GM18858 (cell line): ENCODE measurements at regions not wholly inside any gene's neighbourhood (a gene's known extent, or its start where the extent isn't known, plus 50 kb on each side); places are given as distances from the start of the nearest gene placed in this dataset.

Source experiments
- ATAC-seq: cut with Tn5 transposase; IDR thresholded peaks from one replicate; pipeline ENCODE4 v1.9.1; 2021; ENCODE audit not compliant: unreplicated experiment

GRCh38 chr14:27075503-27075902, 477.7 kb upstream of the NOVA1 start:
- no peak for ATAC-seq

- ATAC-seq = no peak
Measured at GRCh38 chr14:27077214-27077613, 479.4 kb upstream of the NOVA1 start.

GRCh38 chr14:27077710-27078109, 479.9 kb upstream of the NOVA1 start:
- ATAC-seq = no peak

DNA sequence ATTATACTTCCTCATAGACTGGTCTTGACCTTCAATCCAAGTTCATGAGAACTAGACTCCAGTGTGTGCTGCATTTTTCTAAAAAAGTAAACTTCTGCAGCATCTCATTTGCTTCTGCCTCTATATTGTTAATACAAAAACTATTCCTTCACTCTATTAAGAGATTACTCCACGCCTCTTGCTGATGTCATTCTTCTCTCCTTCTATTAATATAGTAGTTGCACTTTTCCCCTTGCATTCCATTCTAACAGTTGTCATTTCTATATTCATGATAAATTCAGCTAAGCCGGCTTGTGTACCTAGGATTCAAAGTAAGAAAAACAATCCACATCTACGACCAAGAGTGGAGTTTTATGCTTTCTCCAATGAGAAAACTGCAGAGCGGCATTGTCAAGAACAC, 480.4 kb upstream of the NOVA1 start:
- no peak for ATAC-seq

- ATAC-seq = no peak
Measured at GRCh38 chr14:27079716-27080115, 481.9 kb upstream of the NOVA1 start.

DNA sequence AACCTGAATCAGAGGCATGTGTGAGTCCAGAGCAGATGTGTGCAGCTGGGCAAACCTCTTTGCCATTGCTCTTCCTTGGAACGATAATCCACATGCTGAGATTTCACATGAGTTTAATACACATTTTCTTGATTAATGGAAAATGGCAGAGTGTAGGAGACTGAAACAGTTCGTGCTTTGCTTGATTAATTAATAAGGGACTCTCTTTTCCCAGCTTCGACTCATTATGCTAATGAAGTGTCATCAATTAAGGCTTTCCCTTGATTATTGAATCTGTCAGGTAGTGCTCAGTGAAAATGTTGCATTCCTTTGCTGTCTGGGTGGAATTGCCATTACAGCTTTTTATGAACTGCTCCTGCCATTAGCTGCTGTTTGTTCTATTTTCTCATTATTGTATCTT, 487.7 kb upstream of the NOVA1 start:
- ATAC-seq = no peak

DNA sequence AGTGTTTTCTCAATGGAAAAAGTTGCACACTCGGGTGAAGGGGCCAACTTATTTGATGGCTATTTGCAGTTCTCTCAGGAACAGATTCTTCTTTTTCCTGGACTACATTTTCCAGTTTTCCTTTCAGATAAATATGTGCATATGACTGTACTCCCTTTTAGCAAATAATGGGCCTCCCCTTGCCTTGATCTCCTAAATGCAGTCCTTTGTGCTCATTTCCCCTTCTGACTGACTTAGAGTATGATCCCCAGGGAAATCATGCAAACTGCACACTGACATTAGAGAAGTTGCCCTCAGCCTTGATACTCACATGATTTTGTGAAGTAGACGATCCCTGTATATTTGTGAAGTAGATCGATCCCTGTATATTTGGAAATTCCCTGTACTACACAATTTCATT, 492.9 kb upstream of the NOVA1 start:
- ATAC-seq = no peak

- no peak for ATAC-seq
Measured at GRCh38 chr14:27091973-27092372, 494.1 kb upstream of the NOVA1 start.

DNA sequence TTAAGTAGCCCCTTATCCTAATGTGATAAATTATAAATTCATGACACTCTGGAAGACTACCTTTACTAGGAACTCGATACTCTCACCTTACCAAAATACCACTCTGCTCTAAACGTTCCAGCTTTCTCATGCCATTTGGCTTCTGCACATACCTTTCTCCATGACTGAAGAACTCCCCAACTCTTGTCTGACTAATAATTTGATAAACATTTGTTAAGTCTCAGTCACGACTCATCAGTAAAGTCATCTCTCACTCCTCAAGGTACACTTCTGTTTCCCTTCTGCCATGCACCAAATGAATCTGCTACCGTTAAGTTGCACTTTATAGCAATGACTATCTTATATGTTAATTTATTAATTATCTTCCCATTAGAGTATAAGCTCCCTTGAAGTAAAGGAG, 498.3 kb upstream of the NOVA1 start:
- ATAC-seq = no peak

DNA sequence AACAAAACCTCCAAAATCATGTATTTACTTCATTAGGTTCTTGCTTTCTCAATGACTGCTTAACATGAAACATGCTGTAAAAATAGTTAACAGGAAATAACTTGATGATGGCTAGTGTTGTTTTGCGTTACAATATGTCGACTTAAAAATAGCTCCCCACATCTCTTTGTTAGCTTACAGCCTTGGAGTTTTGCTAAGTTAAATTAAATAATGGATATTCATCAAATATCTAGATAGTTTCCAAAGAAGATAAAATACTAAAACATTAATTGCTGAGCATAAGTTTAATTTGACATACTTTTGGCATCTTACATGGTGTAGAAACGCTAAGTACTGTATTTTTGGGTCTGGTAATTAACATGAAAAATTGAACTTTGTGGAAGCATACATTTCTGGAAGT, 500.6 kb upstream of the NOVA1 start:
- no peak for ATAC-seq

DNA sequence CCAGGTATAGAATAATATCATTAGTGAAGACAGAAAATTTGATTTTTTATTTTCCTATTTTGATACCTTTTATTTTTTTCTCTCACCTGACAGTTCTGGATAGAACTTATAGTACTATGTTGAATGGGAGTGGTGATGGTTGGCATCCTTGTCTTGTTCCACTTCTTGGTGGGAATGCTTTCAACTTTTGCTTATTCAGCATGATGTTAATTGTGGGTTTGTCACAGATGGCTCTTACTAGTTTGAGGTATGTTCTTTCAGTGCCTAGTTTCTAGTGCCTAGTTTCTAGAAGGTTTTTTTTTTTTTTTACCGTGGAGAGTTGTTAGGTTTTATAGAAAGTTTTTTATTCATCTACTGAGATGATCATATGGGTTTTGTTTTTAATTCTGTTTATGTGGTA, 516.3 kb upstream of the NOVA1 start:
- no peak for ATAC-seq

GRCh38 chr14:27123162-27123561, 525.3 kb upstream of the NOVA1 start:
- no peak for ATAC-seq

GRCh38 chr14:27127838-27128237, 530.0 kb upstream of the NOVA1 start:
- no peak for ATAC-seq

DNA sequence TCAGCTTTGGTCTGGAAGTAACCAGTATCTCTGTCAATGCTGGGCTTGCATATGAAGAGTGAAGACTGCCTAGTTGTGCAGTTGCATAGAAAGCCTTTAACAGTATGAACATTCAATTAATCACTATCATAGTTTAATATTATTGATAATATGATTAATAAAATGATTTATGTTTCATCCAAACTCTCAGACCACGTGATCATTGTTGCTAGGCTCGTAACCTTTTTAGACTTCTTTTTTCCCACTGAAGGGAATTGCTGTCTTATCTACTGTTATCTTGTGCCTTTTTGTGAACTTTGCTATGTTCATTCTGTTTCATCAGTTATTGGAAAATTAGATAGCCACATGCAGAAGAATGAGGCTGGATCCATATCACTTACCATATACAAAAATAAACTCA, 536.4 kb upstream of the NOVA1 start:
- ATAC-seq = no peak

DNA sequence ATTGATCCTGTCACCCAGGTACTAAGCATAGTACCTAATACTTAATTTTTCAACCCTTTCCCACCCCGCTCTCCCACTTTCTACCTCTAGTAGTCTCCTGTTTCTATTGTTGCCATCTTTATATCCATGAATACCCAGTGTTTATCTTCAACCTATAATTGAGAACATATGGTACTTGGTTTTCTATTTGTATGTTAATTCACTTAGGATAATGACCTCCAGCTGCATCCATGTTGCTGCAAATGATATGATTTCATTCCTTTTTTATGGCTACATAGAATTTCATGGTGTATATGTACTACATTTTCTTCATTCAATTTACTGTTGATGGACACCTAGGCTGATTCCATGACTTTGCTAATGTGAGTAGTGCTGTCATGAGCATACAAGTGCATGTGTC, 547.3 kb upstream of the NOVA1 start:
- ATAC-seq = no peak

- no peak for ATAC-seq
Measured at GRCh38 chr14:27148143-27148542, 550.3 kb upstream of the NOVA1 start.

- no peak for ATAC-seq
Measured at GRCh38 chr14:27164139-27164538, 566.3 kb upstream of the NOVA1 start.

DNA sequence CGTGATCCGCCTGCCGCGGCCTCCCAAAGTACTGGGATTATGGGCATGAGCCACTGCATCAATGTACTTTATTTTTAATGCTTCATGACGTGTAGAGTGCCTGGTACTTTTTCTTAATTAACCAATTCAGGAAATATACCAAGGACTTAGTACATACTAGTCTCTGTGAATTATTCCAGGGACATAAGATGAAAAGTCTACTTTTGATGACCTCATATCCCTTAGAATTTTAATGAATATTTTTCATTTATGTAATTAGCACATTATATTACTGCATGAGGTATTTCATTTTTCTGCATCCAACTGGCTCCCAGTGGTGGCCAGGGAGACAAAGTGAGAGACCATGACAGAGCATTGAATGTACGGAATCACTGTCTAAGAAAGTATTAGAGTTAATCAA, 577.7 kb upstream of the NOVA1 start:
- ATAC-seq = no peak

- no peak for ATAC-seq
Measured at GRCh38 chr14:27181333-27181732, 583.5 kb upstream of the NOVA1 start.

- no peak for ATAC-seq
Measured at GRCh38 chr14:27184427-27184826, 586.6 kb upstream of the NOVA1 start.

DNA sequence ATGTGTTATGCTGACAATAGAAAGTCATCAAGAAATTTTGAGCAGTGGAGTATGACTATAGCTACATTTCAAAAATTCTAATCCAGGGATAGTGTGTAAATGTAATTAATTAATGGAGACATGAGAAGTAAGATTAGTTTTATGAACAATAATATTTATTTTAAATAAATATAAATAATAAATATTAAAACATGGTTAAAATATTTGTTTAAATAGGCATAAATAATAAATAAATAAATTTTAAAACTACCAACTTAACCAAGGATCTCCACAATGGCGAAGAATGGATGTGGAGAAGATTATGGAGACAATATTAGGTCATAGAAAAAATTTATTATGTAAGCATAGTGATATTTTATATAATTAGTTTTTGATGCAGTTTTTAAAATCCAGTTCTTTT, 588.2 kb upstream of the NOVA1 start:
- no peak for ATAC-seq

- ATAC-seq = no peak
Measured at GRCh38 chr14:27187136-27187535, 589.3 kb upstream of the NOVA1 start.

DNA sequence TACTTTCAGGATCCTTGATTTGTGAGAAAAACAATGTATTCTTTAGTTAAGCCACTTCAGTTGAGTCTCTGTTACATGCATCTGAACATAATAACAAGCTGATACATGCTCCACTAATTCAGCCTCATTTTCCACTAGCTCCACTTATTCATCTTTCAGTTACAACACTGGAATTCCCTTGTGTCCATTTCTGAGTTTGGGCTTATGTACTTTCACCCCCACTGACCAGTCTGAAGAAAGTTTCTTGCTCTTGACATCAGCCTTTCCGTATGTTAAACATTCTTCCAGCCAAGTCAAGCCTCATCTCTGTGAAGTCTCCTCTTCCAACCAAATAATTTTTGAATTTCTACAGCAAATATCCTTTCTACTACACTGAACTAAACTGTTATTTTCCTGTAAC, 592.5 kb upstream of the NOVA1 start:
- no peak for ATAC-seq

DNA sequence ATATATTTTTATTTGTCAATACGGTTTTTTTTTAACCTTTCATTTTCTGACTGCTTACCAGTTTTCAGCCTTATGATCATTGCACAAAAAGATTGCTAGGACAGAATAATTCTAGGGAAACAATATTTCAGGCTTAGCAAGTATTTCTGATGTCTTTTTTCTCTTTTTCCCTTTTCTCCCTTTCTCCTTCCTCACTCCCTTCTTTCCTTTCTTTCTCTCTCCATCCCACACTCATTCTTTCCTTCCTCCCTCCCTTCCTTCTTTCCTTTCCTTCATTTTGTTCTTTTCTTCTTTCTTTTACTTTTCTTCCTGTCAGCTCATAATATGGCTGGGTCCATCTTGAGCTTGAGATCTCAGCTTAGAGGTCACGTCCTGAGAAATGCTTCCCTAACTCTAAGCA, 601.4 kb upstream of the NOVA1 start:
- ATAC-seq = no peak
